Mesendoderm (in vitro differentiated cells): ENCODE measurements at regions not wholly inside any gene's neighbourhood (a gene's known extent, or its start where the extent isn't known, plus 50 kb on each side); places are given as distances from the start of the nearest gene placed in this dataset.
A peak's percentile ranks its signal among the peaks of the same experiment; 100 is the strongest.

Experiments used
- DNase-seq: peaks from one replicate; pipeline ENCODE4 v3.0.0; 2013
- H2AK5ac ChIP-seq: 2 replicates; pipeline ENCODE4 v1.6.1; 2013; ENCODE audit warnings: low read length, inconsistent platforms
- H2BK120ac ChIP-seq: 2 replicates; pipeline ENCODE4 v1.6.1; 2013; ENCODE audit warnings: low read depth, mild to moderate bottlenecking, low read length, moderate library complexity, mixed read lengths
- H2BK15ac ChIP-seq: replicated peaks from 2 replicates; pipeline ENCODE4 v1.6.1; 2013; ENCODE audit warnings: low read depth, mild to moderate bottlenecking, moderate library complexity
- H2BK5ac ChIP-seq: 2 replicates; pipeline ENCODE4 v1.6.1; 2013; ENCODE audit warnings: low read length, inconsistent platforms
- H3K18ac ChIP-seq: 2 replicates; pipeline ENCODE4 v1.6.1; 2013; ENCODE audit warnings: mild to moderate bottlenecking, low read length, mixed read lengths
- H3K23ac ChIP-seq: one replicate; pipeline ENCODE4 v1.6.1; 2013; ENCODE audit warnings: low read length
- H3K27ac ChIP-seq: 2 replicates; pipeline ENCODE4 v1.5.1; 2013; ENCODE audit warnings: low read depth, mild to moderate bottlenecking, inconsistent platforms, low read length, moderate library complexity
- H3K27me3 ChIP-seq: 2 replicates; pipeline ENCODE4 v1.6.1; 2013; ENCODE audit warnings: low read length, control low read depth, mild to moderate bottlenecking, inconsistent platforms; ENCODE audit not compliant: insufficient read depth, poor library complexity
- H3K36me3 ChIP-seq: 2 replicates; pipeline ENCODE4 v1.6.1; 2013; ENCODE audit warnings: low read length, inconsistent platforms; ENCODE audit not compliant: control insufficient read depth, insufficient read depth
- H3K4ac ChIP-seq: one replicate; pipeline ENCODE4 v1.6.1; 2013; ENCODE audit warnings: low read depth, mild to moderate bottlenecking, low read length, moderate library complexity
- H3K4me1 ChIP-seq: 2 replicates; pipeline ENCODE4 v1.6.1; 2013; ENCODE audit warnings: low read depth, low read length, inconsistent platforms; ENCODE audit not compliant: control insufficient read depth
- H3K4me2 ChIP-seq: 2 replicates; pipeline ENCODE4 v1.6.1; 2013; ENCODE audit warnings: low read length
- H3K4me3 ChIP-seq: 2 replicates; pipeline ENCODE4 v1.5.1; 2013; ENCODE audit warnings: mild to moderate bottlenecking, low read length
- H3K56ac ChIP-seq: one replicate; pipeline ENCODE4 v1.6.1; 2013; ENCODE audit warnings: low read length
- H3K79me1 ChIP-seq: 2 replicates; pipeline ENCODE4 v1.6.1; 2013; ENCODE audit warnings: low read length, inconsistent platforms
- H3K79me2 ChIP-seq: 2 replicates; pipeline ENCODE4 v1.6.1; 2013; ENCODE audit warnings: mild to moderate bottlenecking, low read length; ENCODE audit not compliant: control insufficient read depth, insufficient read depth
- H3K9ac ChIP-seq: 2 replicates; pipeline ENCODE4 v1.6.1; 2013; ENCODE audit warnings: low read length, inconsistent platforms
- H4K5ac ChIP-seq: one replicate; pipeline ENCODE4 v1.6.1; 2013; ENCODE audit warnings: low read length
- H4K8ac ChIP-seq: one replicate; pipeline ENCODE4 v1.6.1; 2013; ENCODE audit warnings: low read depth, mild to moderate bottlenecking, control low read depth, low read length, moderate library complexity
- WGBS: extraction: QIAGEN DNeasy Blood & Tissue Kit; methylation state at CpG from one replicate; pipeline ENCODE4 v1.1.7; 2013; ENCODE audit warnings: low lambda C conversion rate, missing lambda C conversion rate; ENCODE audit not compliant: insufficient coverage; ENCODE audit errors: extremely low coverage; 5-methylcytosine and 5-hydroxymethylcytosine counted together

DNA sequence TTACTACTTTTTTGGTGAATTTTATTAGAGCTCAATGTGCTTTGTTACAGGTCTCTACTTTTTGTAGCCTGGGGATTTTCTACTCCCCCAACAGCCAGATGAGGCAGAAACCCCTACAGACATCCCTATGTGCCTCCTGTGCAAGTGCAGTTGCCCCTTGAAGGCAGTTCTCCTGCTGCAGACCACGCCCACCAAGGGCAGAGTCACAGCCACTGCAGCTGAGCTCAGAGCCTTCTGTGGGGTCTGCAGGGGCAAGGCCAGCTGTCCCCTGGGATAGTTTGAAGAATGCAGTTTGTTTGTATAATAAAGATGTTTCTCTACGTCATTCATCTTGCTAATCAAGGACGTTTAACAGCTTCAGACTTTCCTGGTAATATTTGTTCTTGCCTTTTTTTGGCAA is 76.8 kb downstream of the NPAP1 start:
- Histone ChIP-seq H3K18ac (no peak overlapping the region), H2BK15ac (no peak overlapping the region), H3K27ac (no peak overlapping the region), H2AK5ac (no peak overlapping the region), H3K23ac (no peak overlapping the region), H3K4me1 (no peaks in the 10 kb centered on the region), H3K4me2 (no peak overlapping the region), H3K4ac (no peak overlapping the region), H4K5ac (no peak overlapping the region), H2BK5ac (no peak overlapping the region), H4K8ac (no peak overlapping the region), H3K79me1 (no peaks in the 10 kb centered on the region), H3K27me3 (no peaks in the 10 kb centered on the region), H3K4me3 (no peak overlapping the region), H3K9ac (no peak overlapping the region), H3K56ac (no peak overlapping the region), H2BK120ac (no peak overlapping the region), H3K36me3 (no peaks in the 10 kb centered on the region), H3K79me2 (no peaks in the 10 kb centered on the region)
- DNase-seq: peak; percentile 23
- no CpG with 5 or more reads among the region's 3 CpGs for WGBS

DNA sequence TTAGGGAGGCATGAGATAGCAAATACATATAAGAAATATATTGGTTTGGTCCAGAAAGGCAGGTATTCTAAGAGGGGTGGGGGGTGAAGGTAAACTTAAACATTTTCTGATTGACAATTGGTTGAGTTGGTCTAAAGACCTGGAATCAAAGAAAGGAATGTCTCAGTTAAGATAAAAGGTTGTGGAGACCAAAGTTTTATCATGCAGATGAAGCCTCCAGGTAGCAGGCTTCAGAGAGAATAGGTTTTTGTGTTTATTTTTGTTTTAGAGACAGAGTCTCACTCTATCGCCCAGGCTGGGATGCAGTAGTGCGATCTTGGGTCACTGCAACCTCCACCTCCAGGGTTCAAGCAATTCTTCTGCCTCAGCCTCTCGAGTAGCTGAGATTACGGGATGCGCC is 80.5 kb downstream of the NPAP1 start:
- no peaks in the 10 kb centered on the region for H3K36me3 ChIP-seq
- H3K27ac ChIP-seq: no peak overlapping the region
- H3K18ac ChIP-seq: no peak overlapping the region
- H2BK5ac ChIP-seq: no peak overlapping the region
- no peak overlapping the region for H4K5ac ChIP-seq
- H3K4me3 ChIP-seq: no peak overlapping the region
- H3K79me1 ChIP-seq: no peaks in the 10 kb centered on the region
- no peak overlapping the region for H2AK5ac ChIP-seq
- no peaks in the 10 kb centered on the region for H3K27me3 ChIP-seq
- H2BK120ac ChIP-seq: no peak overlapping the region
- H3K9ac ChIP-seq: no peak overlapping the region
- no peak overlapping the region for H3K4me2 ChIP-seq
- DNase-seq: no peak
- no CpG with 5 or more reads among the region's 5 CpGs for WGBS
- H3K56ac ChIP-seq: no peak overlapping the region
- H3K4me1 ChIP-seq: no peaks in the 10 kb centered on the region
- no peaks in the 10 kb centered on the region for H3K79me2 ChIP-seq
- H3K23ac ChIP-seq: no peak overlapping the region
- no peak overlapping the region for H2BK15ac ChIP-seq
- H3K4ac ChIP-seq: no peak overlapping the region
- no peak overlapping the region for H4K8ac ChIP-seq

DNA sequence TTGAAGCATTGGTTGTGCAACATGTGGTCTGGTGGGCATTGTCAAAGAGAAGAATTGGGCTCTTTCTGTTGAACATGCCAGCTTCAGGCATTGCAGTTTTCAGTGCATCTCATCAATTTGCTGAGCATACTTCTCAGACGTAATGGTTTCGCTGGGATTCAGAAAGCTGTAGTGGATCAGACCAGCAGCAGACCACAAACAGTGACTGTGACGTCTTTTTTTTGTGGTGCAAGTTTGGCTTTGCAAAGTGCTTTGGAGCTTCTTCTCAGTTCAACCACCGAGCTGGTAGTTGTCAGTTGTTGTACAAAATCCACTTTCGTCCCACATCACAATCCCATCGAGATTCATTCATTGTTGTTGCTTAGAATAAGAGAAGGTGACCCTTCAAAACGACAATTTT is 84.5 kb downstream of the NPAP1 start:
- no peak overlapping the region for H2BK15ac ChIP-seq
- no peak overlapping the region for H3K9ac ChIP-seq
- no peak overlapping the region for H4K8ac ChIP-seq
- peaks cover 1% of the 10 kb centered on the region for H3K4me1 ChIP-seq
- H2BK120ac ChIP-seq: no peak overlapping the region
- H2BK5ac ChIP-seq: peak overlapping the region; percentile 7
- WGBS: no CpG with 5 or more reads among the region's 7 CpGs
- peak overlapping the region; percentile 6 for H2AK5ac ChIP-seq
- peak overlapping the region; percentile 68 for H3K18ac ChIP-seq
- no peak overlapping the region for H3K27ac ChIP-seq
- no peak overlapping the region for H3K4me3 ChIP-seq
- no peaks in the 10 kb centered on the region for H3K79me1 ChIP-seq
- no peaks in the 10 kb centered on the region for H3K79me2 ChIP-seq
- no peak for DNase-seq
- H3K4ac ChIP-seq: no peak overlapping the region
- no peak overlapping the region for H4K5ac ChIP-seq
- no peaks in the 10 kb centered on the region for H3K36me3 ChIP-seq
- peak overlapping the region; percentile 36 for H3K56ac ChIP-seq
- no peaks in the 10 kb centered on the region for H3K27me3 ChIP-seq
- H3K23ac ChIP-seq: no peak overlapping the region
- H3K4me2 ChIP-seq: no peak overlapping the region

DNA sequence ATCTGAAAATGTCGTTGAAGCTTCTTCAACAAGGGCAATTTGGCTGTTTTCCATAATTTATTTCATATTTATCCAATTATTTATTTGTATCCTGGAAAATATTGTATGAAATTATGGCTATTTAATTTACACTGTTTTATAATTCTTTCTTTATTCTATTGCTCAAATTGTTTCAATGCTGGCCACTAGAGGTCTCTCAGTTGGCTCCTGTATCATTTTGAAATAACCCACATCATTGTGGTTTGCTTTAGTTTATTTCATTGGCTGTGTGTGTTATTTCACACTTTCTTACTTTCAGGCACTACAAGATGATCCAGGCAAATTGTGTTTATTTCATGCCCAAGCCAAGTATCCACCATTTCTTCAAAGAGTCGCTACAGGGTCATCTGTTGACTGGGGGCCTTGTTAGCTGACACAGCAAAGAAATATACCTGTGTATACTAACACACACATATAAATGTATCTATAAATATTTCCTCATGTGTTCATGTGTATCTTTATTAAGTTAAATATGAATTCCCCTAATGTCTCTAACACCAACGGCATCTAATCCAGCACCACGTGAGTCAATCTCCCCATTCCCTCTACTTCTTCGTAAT is 86.2 kb downstream of the NPAP1 start:
- no peak for DNase-seq
- no peak overlapping the region for H3K4ac ChIP-seq
- H3K79me2 ChIP-seq: no peaks in the 10 kb centered on the region
- no peaks in the 10 kb centered on the region for H3K36me3 ChIP-seq
- no peak overlapping the region for H3K4me3 ChIP-seq
- peak overlapping the region; percentile 79 for H2BK5ac ChIP-seq
- H2AK5ac ChIP-seq: no peak overlapping the region
- no peak overlapping the region for H3K27ac ChIP-seq
- H3K9ac ChIP-seq: no peak overlapping the region
- peak overlapping the region; percentile 23 for H2BK120ac ChIP-seq
- H3K23ac ChIP-seq: no peak overlapping the region
- H2BK15ac ChIP-seq: no peak overlapping the region
- no peak overlapping the region for H3K56ac ChIP-seq
- peaks cover 1% of the 10 kb centered on the region for H3K4me1 ChIP-seq
- no peaks in the 10 kb centered on the region for H3K79me1 ChIP-seq
- WGBS: no CpG with 5 or more reads among the region's 5 CpGs
- H4K8ac ChIP-seq: no peak overlapping the region
- no peak overlapping the region for H3K4me2 ChIP-seq
- no peak overlapping the region for H4K5ac ChIP-seq
- H3K18ac ChIP-seq: no peak overlapping the region
- no peaks in the 10 kb centered on the region for H3K27me3 ChIP-seq

DNA sequence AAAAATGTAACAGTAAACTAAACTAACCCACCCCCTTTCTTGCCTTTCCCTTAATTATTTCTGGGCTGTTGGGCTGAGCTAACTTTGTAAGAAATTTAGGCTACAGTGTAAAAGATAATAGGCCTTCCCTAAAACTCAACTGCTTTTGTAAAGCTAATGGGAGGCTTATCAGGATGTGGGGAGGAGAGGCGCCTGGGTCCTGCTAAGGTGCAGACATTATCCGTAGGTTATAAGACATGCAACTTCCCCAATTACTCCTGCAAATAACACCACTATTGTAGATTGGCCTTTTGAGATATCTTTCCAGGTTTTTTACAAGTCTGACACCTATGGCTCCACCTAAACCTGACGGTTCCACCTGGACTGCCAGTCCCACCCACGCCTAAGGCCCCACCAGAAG is 88.3 kb downstream of the NPAP1 start:
- no peak overlapping the region for H4K5ac ChIP-seq
- H3K56ac ChIP-seq: no peak overlapping the region
- H3K4me2 ChIP-seq: no peak overlapping the region
- no peaks in the 10 kb centered on the region for H3K79me2 ChIP-seq
- H3K27ac ChIP-seq: peak overlapping the region; percentile 31
- H3K23ac ChIP-seq: no peak overlapping the region
- H3K4ac ChIP-seq: no peak overlapping the region
- H2BK5ac ChIP-seq: peak overlapping the region; percentile 84
- no peaks in the 10 kb centered on the region for H3K36me3 ChIP-seq
- H3K79me1 ChIP-seq: no peaks in the 10 kb centered on the region
- no peak overlapping the region for H2BK15ac ChIP-seq
- H2AK5ac ChIP-seq: no peak overlapping the region
- H3K4me3 ChIP-seq: no peak overlapping the region
- peak; percentile 75 for DNase-seq
- no peak overlapping the region for H4K8ac ChIP-seq
- H3K18ac ChIP-seq: no peak overlapping the region
- no peaks in the 10 kb centered on the region for H3K27me3 ChIP-seq
- H3K4me1 ChIP-seq: peaks cover 1% of the 10 kb centered on the region
- no peak overlapping the region for H2BK120ac ChIP-seq
- no CpG with 5 or more reads among the region's 4 CpGs for WGBS
- no peak overlapping the region for H3K9ac ChIP-seq
